Endothelial cell of umbilical vein (primary cell): ENCODE measurements at regions not wholly inside any gene's neighbourhood (a gene's known extent, or its start where the extent isn't known, plus 50 kb on each side); places are given as distances from the start of the nearest gene placed in this dataset.

Source experiments
- BruUV-seq: library from RNA; stranded (reverse); fragments of 400-500 nt; replicated peaks from 2 replicates; lab custom pipeline; 2021; lab: Mats Ljungman, UMichigan
- CTCF ChIA-PET: fragments of 300-600, 350-600 bp; sonication (Branson Sonifier 250); formaldehyde crosslinking; loops from one replicate; lab custom pipeline; 2021; ENCODE audit warnings: antibody characterized with exemption, inconsistent platforms; lab: Charles Lee
- POLR2A ChIA-PET: fragments of 300-600, 350-600 bp; sonication (Branson Sonifier 250); formaldehyde crosslinking; loops from one replicate; lab custom pipeline; 2021; ENCODE audit warnings: antibody characterized with exemption, inconsistent platforms; lab: Charles Lee
- DNase-seq: peaks from one replicate; pipeline ENCODE4 v3.0.0-alpha.2; 2011; ENCODE audit warnings: low read depth, low spot score
- FAIRE-seq: peaks from 2 replicates; lab custom pipeline; 2011; peaks lifted over from hg19 to GRCh38; lab: Jason Lieb, UNC
- H2AFZ ChIP-seq: 2 replicates; pipeline ENCODE4 v1.6.0; 2012; ENCODE audit warnings: low read depth, low read length, control low read depth, inconsistent platforms
- H3K27ac ChIP-seq: 2 replicates; pipeline ENCODE4 v1.5.1; 2011; ENCODE audit warnings: low read depth, mild to moderate bottlenecking, control low read depth, low read length, moderate library complexity; ENCODE audit not compliant: insufficient read depth
- H3K27me3 ChIP-seq, 2 experiments: 2 replicates each; pipeline versions ENCODE4 v1.6.0 to v1.6.1; 2011; ENCODE audit warnings: low read length in 2 of 2, mixed read lengths in 1 of 2; ENCODE audit not compliant: control insufficient read depth in 2 of 2, insufficient read depth in 2 of 2
- H3K36me3 ChIP-seq, 2 experiments: 2 replicates in 1 of 2; 3 replicates in 1 of 2; pipeline ENCODE4 v1.5.1; 2011; ENCODE audit warnings: low read length in 2 of 2, mild to moderate bottlenecking in 1 of 2, moderate library complexity in 1 of 2; ENCODE audit not compliant: control insufficient read depth in 2 of 2, insufficient read depth in 2 of 2; ENCODE audit errors: extremely low read depth in 1 of 2
- H3K4me1 ChIP-seq: 3 replicates; pipeline ENCODE4 v1.5.1; 2011; ENCODE audit warnings: mild to moderate bottlenecking, low read length; ENCODE audit not compliant: control insufficient read depth, insufficient read depth; ENCODE audit errors: extremely low read depth
- H3K4me2 ChIP-seq: 2 replicates; pipeline ENCODE4 v1.6.1; 2011; ENCODE audit warnings: low read length, control low read depth, mixed read lengths; ENCODE audit not compliant: insufficient read depth
- H3K4me3 ChIP-seq, 3 experiments: fragments of 200-600 bp in 1 of 3; sonication (generic), shearing (Covaris generic) in 1 of 3; replicated peaks in 1 of 3; 2 replicates each; pipeline ENCODE4 v1.5.1; 2011 to 2016; ENCODE audit warnings: control low read depth in 3 of 3, low read length in 3 of 3, mild to moderate bottlenecking in 2 of 3, inconsistent platforms in 1 of 3, low read depth in 1 of 3, moderate library complexity in 1 of 3; ENCODE audit not compliant: insufficient read depth in 1 of 3
- H3K79me2 ChIP-seq: 2 replicates; pipeline ENCODE4 v1.6.0; 2012; ENCODE audit warnings: low read length, inconsistent platforms; ENCODE audit not compliant: control insufficient read depth, insufficient read depth
- H3K9ac ChIP-seq: replicated peaks from 2 replicates; pipeline ENCODE3; 2011; ENCODE audit warnings: low read length, control low read depth; ENCODE audit not compliant: insufficient read depth; ENCODE audit errors: extremely low read depth
- H3K9me1 ChIP-seq: replicated peaks from 3 replicates; pipeline ENCODE4 v1.6.0; 2011; ENCODE audit warnings: mild to moderate bottlenecking, low read length; ENCODE audit not compliant: control insufficient read depth, insufficient read depth; ENCODE audit errors: extremely low read depth
- H3K9me3 ChIP-seq: replicated peaks from 2 replicates; pipeline ENCODE4 v1.5.1; 2012; ENCODE audit warnings: low read length, inconsistent platforms; ENCODE audit not compliant: control insufficient read depth, insufficient read depth
- H4K20me1 ChIP-seq: replicated peaks from 2 replicates; pipeline ENCODE3; 2011; ENCODE audit warnings: mild to moderate bottlenecking, low read length; ENCODE audit not compliant: control insufficient read depth, insufficient read depth; ENCODE audit errors: extremely low read depth
- FOS ChIP-seq: IDR thresholded peaks from 2 replicates; pipeline ENCODE4 v1.6.1; 2011; ENCODE audit warnings: mild to moderate bottlenecking, low read length, moderate library complexity, borderline replicate concordance; ENCODE audit not compliant: insufficient read depth
- GATA2 ChIP-seq: IDR thresholded peaks from 2 replicates; pipeline ENCODE4 v1.7.0; 2011; ENCODE audit warnings: low read depth, mild to moderate bottlenecking, moderate library complexity, mixed read lengths, low read length; ENCODE audit not compliant: insufficient read length, insufficient read depth
- JUN ChIP-seq: IDR thresholded peaks from 2 replicates; pipeline ENCODE4 v1.6.1; 2011; ENCODE audit warnings: borderline replicate concordance, low read depth; ENCODE audit not compliant: insufficient read length, insufficient read depth
- MYC ChIP-seq: IDR thresholded peaks from one replicate; pipeline ENCODE4 v1.6.1; 2011; ENCODE audit warnings: mild to moderate bottlenecking, low read depth, low read length
- POLR2AphosphoS5 ChIP-seq: IDR thresholded peaks from 2 replicates; pipeline ENCODE4 v1.6.1; 2012; ENCODE audit warnings: low read depth, mild to moderate bottlenecking, control low read depth, low read length, moderate library complexity; ENCODE audit not compliant: insufficient read depth
- dilution Hi-C: fragments of 300-500 bp; cut with MboI; formaldehyde crosslinking; loops from one replicate; pipeline ENCODE4 v1.15.0; 2019; ENCODE audit warnings: low sequenced_read_pairs; ENCODE audit not compliant: extremely low pct_ligation_motif_present
- intact Hi-C: fragments of 100-400 bp; cut with micrococcal nuclease; formaldehyde crosslinking; loops from one replicate; pipeline ENCODE4 v1.10.0; 2022
- TF ChIP-seq, protein P1 (sequence below), 2 donors: IDR thresholded peaks; 1 replicate in 1 of 2; 2 replicates in 1 of 2; pipeline ENCODE4 v1.5.1; 2011; ENCODE audit warnings: low read length in 2 of 2, mild to moderate bottlenecking in 2 of 2, moderate library complexity in 2 of 2, control low read depth in 1 of 2, inconsistent platforms in 1 of 2, low read depth in 1 of 2; ENCODE audit not compliant: insufficient read depth in 1 of 2; ENCODE audit errors: extremely low read depth in 1 of 2
- TF ChIP-seq, protein P2 (sequence below): IDR thresholded peaks from 2 replicates; pipeline ENCODE4 v1.6.1; 2011; ENCODE audit not compliant: insufficient read depth, insufficient read length

DNA sequence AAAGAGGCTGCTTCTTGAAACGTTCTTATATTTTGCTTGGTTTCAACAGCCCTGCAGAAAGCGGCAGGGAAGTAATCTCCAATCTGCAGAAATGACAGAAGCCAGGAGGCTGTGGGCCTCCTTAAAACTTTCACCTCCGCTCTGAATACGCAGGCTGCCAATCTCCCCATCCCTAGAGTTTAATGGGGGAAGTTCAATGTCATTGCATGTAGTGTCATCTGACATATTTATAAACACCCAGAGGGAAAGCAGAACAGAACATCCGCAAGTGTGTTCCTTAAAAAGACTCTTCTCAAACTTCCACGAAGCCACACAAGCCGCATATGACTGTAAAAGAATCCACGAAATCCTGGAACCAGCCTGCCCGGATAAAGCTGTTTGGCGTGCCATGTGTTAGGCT is 148.8 kb upstream of the TBL1X start:
- H3K4me3 ChIP-seq, result no peak overlapping the region
- no peaks in the 10 kb centered on the region for H3K36me3 ChIP-seq
- no peaks in the 10 kb centered on the region for H4K20me1 ChIP-seq
- H2AFZ ChIP-seq, result no peak overlapping the region
- peaks cover 6% of the 10 kb centered on the region for H3K4me1 ChIP-seq
- no peaks in the 10 kb centered on the region for H3K79me2 ChIP-seq
- H3K9ac ChIP-seq, result no peak overlapping the region
- H3K4me2 ChIP-seq, result no peak overlapping the region
- H3K9me1 ChIP-seq, result no peaks in the 10 kb centered on the region
- H3K9me3 ChIP-seq, result no peaks in the 10 kb centered on the region
- TF ChIP-seq, protein P1, sequence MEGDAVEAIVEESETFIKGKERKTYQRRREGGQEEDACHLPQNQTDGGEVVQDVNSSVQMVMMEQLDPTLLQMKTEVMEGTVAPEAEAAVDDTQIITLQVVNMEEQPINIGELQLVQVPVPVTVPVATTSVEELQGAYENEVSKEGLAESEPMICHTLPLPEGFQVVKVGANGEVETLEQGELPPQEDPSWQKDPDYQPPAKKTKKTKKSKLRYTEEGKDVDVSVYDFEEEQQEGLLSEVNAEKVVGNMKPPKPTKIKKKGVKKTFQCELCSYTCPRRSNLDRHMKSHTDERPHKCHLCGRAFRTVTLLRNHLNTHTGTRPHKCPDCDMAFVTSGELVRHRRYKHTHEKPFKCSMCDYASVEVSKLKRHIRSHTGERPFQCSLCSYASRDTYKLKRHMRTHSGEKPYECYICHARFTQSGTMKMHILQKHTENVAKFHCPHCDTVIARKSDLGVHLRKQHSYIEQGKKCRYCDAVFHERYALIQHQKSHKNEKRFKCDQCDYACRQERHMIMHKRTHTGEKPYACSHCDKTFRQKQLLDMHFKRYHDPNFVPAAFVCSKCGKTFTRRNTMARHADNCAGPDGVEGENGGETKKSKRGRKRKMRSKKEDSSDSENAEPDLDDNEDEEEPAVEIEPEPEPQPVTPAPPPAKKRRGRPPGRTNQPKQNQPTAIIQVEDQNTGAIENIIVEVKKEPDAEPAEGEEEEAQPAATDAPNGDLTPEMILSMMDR (IDR thresholded peaks at IDR 0.05; ENCODE audit: extremely low read depth in 1 of 2, insufficient read depth in 1 of 2, low read depth in 1 of 2, low read length in 2 of 2), result no peak
- TF ChIP-seq, protein P2, sequence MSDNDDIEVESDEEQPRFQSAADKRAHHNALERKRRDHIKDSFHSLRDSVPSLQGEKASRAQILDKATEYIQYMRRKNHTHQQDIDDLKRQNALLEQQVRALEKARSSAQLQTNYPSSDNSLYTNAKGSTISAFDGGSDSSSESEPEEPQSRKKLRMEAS, result no peak
- TF ChIP-seq JUN (no peak), MYC (no peak), GATA2 (no peak), POLR2AphosphoS5 (no peak), FOS (no peak)
- POLR2A ChIA-PET, result no interaction called here
- no peak for FAIRE-seq
- H3K27ac ChIP-seq, result no peak overlapping the region
- no peaks in the 10 kb centered on the region for H3K27me3 ChIP-seq
- BruUV-seq, result no TSS peak
- dilution Hi-C loops (no loop called here), intact Hi-C loops (loop anchor here (10.0 kb wide), 1 partner anchor 389 kb away; no protein-coding TSS in a partner anchor)
- DNase-seq, result no peak
- CTCF ChIA-PET, result no interaction called here
